ENCODE measurements at regions not wholly inside any gene's neighbourhood (a gene's known extent, or its start where the extent isn't known, plus 50 kb on each side); places are given as distances from the start of the nearest gene placed in this dataset.

- no peak for DNase-seq (ENCODE audit: low spot score)
- TF ChIP-seq CTCF (conservative IDR thresholded peaks at IDR 0.05; ENCODE audit: low read length) (no peak), EZH2phosphoT487 (IDR thresholded peaks at IDR 0.05; ENCODE audit: borderline replicate concordance, low read depth, low read length) (no peak)
- ChIA-PET POLR2A (no interaction called here), CTCF (ENCODE audit: unreplicated experiment) (no interaction called here)
- no peaks in the 10 kb centered on the region for H4K20me1 ChIP-seq (ENCODE audit: insufficient read depth, low read length)
- no peaks in the 10 kb centered on the region for H3K9me3 ChIP-seq (ENCODE audit: low read length)
- H2AFZ ChIP-seq (ENCODE audit: low read length) = no peak overlapping the region
- H3K4me3 ChIP-seq (ENCODE audit: low read depth, low read length, poor library complexity, severe bottlenecking) = no peak overlapping the region
- no peak overlapping the region for H3K4me2 ChIP-seq (ENCODE audit: low read length)
- no TSS peak for BruUV-seq (replicated peaks)
- no peaks in the 10 kb centered on the region for H3K79me2 ChIP-seq (ENCODE audit: insufficient read depth, low read depth, low read length)
- no peaks in the 10 kb centered on the region for H3K9me2 ChIP-seq (ENCODE audit: insufficient read depth, low read length)
- no peaks in the 10 kb centered on the region for H3K4me1 ChIP-seq (ENCODE audit: insufficient read depth, low read length, poor library complexity, severe bottlenecking)
- intact Hi-C loops (cut with micrococcal nuclease; ENCODE audit: unreplicated experiment) = no loop called here
- no peaks in the 10 kb centered on the region for H3K36me3 ChIP-seq (ENCODE audit: insufficient read depth, low read length)
- H3K27ac ChIP-seq (ENCODE audit: low read depth, low read length, poor library complexity, severe bottlenecking) = no peak overlapping the region
These were observed 486.7 kb upstream of the ZP4 start for GRCh38 chr1:238377280-238377919.

GRCh38 chr1:238370599-238370998, 479.9 kb upstream of the ZP4 start:
- H2AFZ ChIP-seq (ENCODE audit: low read length) = no peak overlapping the region
- H3K9me2 ChIP-seq (ENCODE audit: insufficient read depth, low read length) = no peaks in the 10 kb centered on the region
- no peaks in the 10 kb centered on the region for H3K36me3 ChIP-seq (ENCODE audit: insufficient read depth, low read length)
- H3K4me2 ChIP-seq (ENCODE audit: low read length) = no peak overlapping the region
- intact Hi-C loops (cut with micrococcal nuclease; ENCODE audit: unreplicated experiment) = no loop called here
- no peak for DNase-seq (ENCODE audit: low spot score)
- no peaks in the 10 kb centered on the region for H3K9me3 ChIP-seq (ENCODE audit: low read length)
- H4K20me1 ChIP-seq (ENCODE audit: insufficient read depth, low read length) = no peaks in the 10 kb centered on the region
- H3K4me3 ChIP-seq (ENCODE audit: low read depth, low read length, poor library complexity, severe bottlenecking) = no peak overlapping the region
- no peaks in the 10 kb centered on the region for H3K4me1 ChIP-seq (ENCODE audit: insufficient read depth, low read length, poor library complexity, severe bottlenecking)
- ChIA-PET POLR2A (no interaction called here), CTCF (ENCODE audit: unreplicated experiment) (no interaction called here)
- no peak overlapping the region for H3K27ac ChIP-seq (ENCODE audit: low read depth, low read length, poor library complexity, severe bottlenecking)
- no peaks in the 10 kb centered on the region for H3K79me2 ChIP-seq (ENCODE audit: insufficient read depth, low read depth, low read length)
- no TSS peak for BruUV-seq (replicated peaks)
- no peak for TF ChIP-seq EZH2phosphoT487 (IDR thresholded peaks at IDR 0.05; ENCODE audit: borderline replicate concordance, low read depth, low read length)
- TF ChIP-seq CTCF (conservative IDR thresholded peaks at IDR 0.05; ENCODE audit: low read length) = no peak

GRCh38 chr1:238364214-238364892, 473.6 kb upstream of the ZP4 start:
- POLR2A ChIA-PET = interaction anchor here (0.7 kb wide), 1 partner anchor 1089 kb away, joined by 3 read pairs; no protein-coding TSS in a partner anchor
- Histone ChIP-seq H3K9me3 (ENCODE audit: low read length) (no peaks in the 10 kb centered on the region), H3K4me3 (ENCODE audit: low read depth, low read length, poor library complexity, severe bottlenecking) (no peak overlapping the region), H3K79me2 (ENCODE audit: insufficient read depth, low read depth, low read length) (no peaks in the 10 kb centered on the region), H4K20me1 (ENCODE audit: insufficient read depth, low read length) (no peaks in the 10 kb centered on the region), H2AFZ (ENCODE audit: low read length) (no peak overlapping the region), H3K9me2 (ENCODE audit: insufficient read depth, low read length) (no peaks in the 10 kb centered on the region), H3K36me3 (ENCODE audit: insufficient read depth, low read length) (no peaks in the 10 kb centered on the region), H3K27ac (ENCODE audit: low read depth, low read length, poor library complexity, severe bottlenecking) (no peak overlapping the region), H3K4me2 (ENCODE audit: low read length) (no peak overlapping the region), H3K4me1 (ENCODE audit: insufficient read depth, low read length, poor library complexity, severe bottlenecking) (no peaks in the 10 kb centered on the region)
- TF ChIP-seq CTCF (conservative IDR thresholded peaks at IDR 0.05; ENCODE audit: low read length) (no peak), EZH2phosphoT487 (IDR thresholded peaks at IDR 0.05; ENCODE audit: borderline replicate concordance, low read depth, low read length) (no peak)
- intact Hi-C loops (cut with micrococcal nuclease; ENCODE audit: unreplicated experiment) = no loop called here
- BruUV-seq (replicated peaks) = no TSS peak
- DNase-seq (ENCODE audit: low spot score) = no peak
- CTCF ChIA-PET (ENCODE audit: unreplicated experiment) = no interaction called here

Data from OCI-LY7 (cell line).